Endothelial cell of umbilical vein (primary cell): ENCODE measurements at regions not wholly inside any gene's neighbourhood (a gene's known extent, or its start where the extent isn't known, plus 50 kb on each side); places are given as distances from the start of the nearest gene placed in this dataset.

Source experiments
- BruUV-seq: library from RNA; stranded (reverse); fragments of 400-500 nt; replicated peaks from 2 replicates; lab custom pipeline; 2021; lab: Mats Ljungman, UMichigan
- CTCF ChIA-PET: fragments of 300-600, 350-600 bp; sonication (Branson Sonifier 250); formaldehyde crosslinking; loops from one replicate; lab custom pipeline; 2021; ENCODE audit warnings: antibody characterized with exemption, inconsistent platforms; lab: Charles Lee
- POLR2A ChIA-PET: fragments of 300-600, 350-600 bp; sonication (Branson Sonifier 250); formaldehyde crosslinking; loops from one replicate; lab custom pipeline; 2021; ENCODE audit warnings: antibody characterized with exemption, inconsistent platforms; lab: Charles Lee
- DNase-seq: peaks from one replicate; pipeline ENCODE4 v3.0.0-alpha.2; 2011; ENCODE audit warnings: low read depth, low spot score
- FAIRE-seq: peaks from 2 replicates; lab custom pipeline; 2011; peaks lifted over from hg19 to GRCh38; lab: Jason Lieb, UNC
- H2AFZ ChIP-seq: 2 replicates; pipeline ENCODE4 v1.6.0; 2012; ENCODE audit warnings: low read depth, low read length, control low read depth, inconsistent platforms
- H3K27ac ChIP-seq: 2 replicates; pipeline ENCODE4 v1.5.1; 2011; ENCODE audit warnings: low read depth, mild to moderate bottlenecking, control low read depth, low read length, moderate library complexity; ENCODE audit not compliant: insufficient read depth
- H3K27me3 ChIP-seq, 2 experiments: 2 replicates each; pipeline versions ENCODE4 v1.6.0 to v1.6.1; 2011; ENCODE audit warnings: low read length in 2 of 2, mixed read lengths in 1 of 2; ENCODE audit not compliant: control insufficient read depth in 2 of 2, insufficient read depth in 2 of 2
- H3K36me3 ChIP-seq, 2 experiments: 2 replicates in 1 of 2; 3 replicates in 1 of 2; pipeline ENCODE4 v1.5.1; 2011; ENCODE audit warnings: low read length in 2 of 2, mild to moderate bottlenecking in 1 of 2, moderate library complexity in 1 of 2; ENCODE audit not compliant: control insufficient read depth in 2 of 2, insufficient read depth in 2 of 2; ENCODE audit errors: extremely low read depth in 1 of 2
- H3K4me1 ChIP-seq: 3 replicates; pipeline ENCODE4 v1.5.1; 2011; ENCODE audit warnings: mild to moderate bottlenecking, low read length; ENCODE audit not compliant: control insufficient read depth, insufficient read depth; ENCODE audit errors: extremely low read depth
- H3K4me2 ChIP-seq: 2 replicates; pipeline ENCODE4 v1.6.1; 2011; ENCODE audit warnings: low read length, control low read depth, mixed read lengths; ENCODE audit not compliant: insufficient read depth
- H3K4me3 ChIP-seq, 3 experiments: fragments of 200-600 bp in 1 of 3; sonication (generic), shearing (Covaris generic) in 1 of 3; replicated peaks in 1 of 3; 2 replicates each; pipeline ENCODE4 v1.5.1; 2011 to 2016; ENCODE audit warnings: control low read depth in 3 of 3, low read length in 3 of 3, mild to moderate bottlenecking in 2 of 3, inconsistent platforms in 1 of 3, low read depth in 1 of 3, moderate library complexity in 1 of 3; ENCODE audit not compliant: insufficient read depth in 1 of 3
- H3K79me2 ChIP-seq: 2 replicates; pipeline ENCODE4 v1.6.0; 2012; ENCODE audit warnings: low read length, inconsistent platforms; ENCODE audit not compliant: control insufficient read depth, insufficient read depth
- H3K9ac ChIP-seq: replicated peaks from 2 replicates; pipeline ENCODE3; 2011; ENCODE audit warnings: low read length, control low read depth; ENCODE audit not compliant: insufficient read depth; ENCODE audit errors: extremely low read depth
- H3K9me1 ChIP-seq: replicated peaks from 3 replicates; pipeline ENCODE4 v1.6.0; 2011; ENCODE audit warnings: mild to moderate bottlenecking, low read length; ENCODE audit not compliant: control insufficient read depth, insufficient read depth; ENCODE audit errors: extremely low read depth
- H3K9me3 ChIP-seq: replicated peaks from 2 replicates; pipeline ENCODE4 v1.5.1; 2012; ENCODE audit warnings: low read length, inconsistent platforms; ENCODE audit not compliant: control insufficient read depth, insufficient read depth
- H4K20me1 ChIP-seq: replicated peaks from 2 replicates; pipeline ENCODE3; 2011; ENCODE audit warnings: mild to moderate bottlenecking, low read length; ENCODE audit not compliant: control insufficient read depth, insufficient read depth; ENCODE audit errors: extremely low read depth
- EZH2 ChIP-seq: IDR thresholded peaks from 2 replicates; pipeline ENCODE4 v1.6.1; 2012; ENCODE audit warnings: borderline replicate concordance, low read depth, mild to moderate bottlenecking, moderate library complexity, low read length, inconsistent platforms; ENCODE audit not compliant: severe bottlenecking
- FOS ChIP-seq: IDR thresholded peaks from 2 replicates; pipeline ENCODE4 v1.6.1; 2011; ENCODE audit warnings: mild to moderate bottlenecking, low read length, moderate library complexity, borderline replicate concordance; ENCODE audit not compliant: insufficient read depth
- GATA2 ChIP-seq: IDR thresholded peaks from 2 replicates; pipeline ENCODE4 v1.7.0; 2011; ENCODE audit warnings: low read depth, mild to moderate bottlenecking, moderate library complexity, mixed read lengths, low read length; ENCODE audit not compliant: insufficient read length, insufficient read depth
- JUN ChIP-seq: IDR thresholded peaks from 2 replicates; pipeline ENCODE4 v1.6.1; 2011; ENCODE audit warnings: borderline replicate concordance, low read depth; ENCODE audit not compliant: insufficient read length, insufficient read depth
- MAX ChIP-seq: IDR thresholded peaks from 2 replicates; pipeline ENCODE4 v1.6.1; 2011; ENCODE audit not compliant: insufficient read depth, insufficient read length
- MYC ChIP-seq: IDR thresholded peaks from one replicate; pipeline ENCODE4 v1.6.1; 2011; ENCODE audit warnings: mild to moderate bottlenecking, low read depth, low read length
- POLR2A ChIP-seq: IDR thresholded peaks from 2 replicates; pipeline ENCODE4 v1.6.1; 2012; ENCODE audit warnings: low read depth, mild to moderate bottlenecking, control low read depth, low read length
- POLR2AphosphoS5 ChIP-seq: IDR thresholded peaks from 2 replicates; pipeline ENCODE4 v1.6.1; 2012; ENCODE audit warnings: low read depth, mild to moderate bottlenecking, control low read depth, low read length, moderate library complexity; ENCODE audit not compliant: insufficient read depth
- dilution Hi-C: fragments of 300-500 bp; cut with MboI; formaldehyde crosslinking; loops from one replicate; pipeline ENCODE4 v1.15.0; 2019; ENCODE audit warnings: low sequenced_read_pairs; ENCODE audit not compliant: extremely low pct_ligation_motif_present
- intact Hi-C: fragments of 100-400 bp; cut with micrococcal nuclease; formaldehyde crosslinking; loops from one replicate; pipeline ENCODE4 v1.10.0; 2022
- TF ChIP-seq, protein P1 (sequence below), 2 donors: IDR thresholded peaks; 1 replicate in 1 of 2; 2 replicates in 1 of 2; pipeline ENCODE4 v1.5.1; 2011; ENCODE audit warnings: low read length in 2 of 2, mild to moderate bottlenecking in 2 of 2, moderate library complexity in 2 of 2, control low read depth in 1 of 2, inconsistent platforms in 1 of 2, low read depth in 1 of 2; ENCODE audit not compliant: insufficient read depth in 1 of 2; ENCODE audit errors: extremely low read depth in 1 of 2

- Histone ChIP-seq H3K9ac (no peak overlapping the region), H3K9me1 (no peaks in the 10 kb centered on the region), H2AFZ (no peak overlapping the region), H3K79me2 (no peaks in the 10 kb centered on the region), H3K4me1 (no peaks in the 10 kb centered on the region), H4K20me1 (no peaks in the 10 kb centered on the region), H3K36me3 (no peaks in the 10 kb centered on the region), H3K27me3 (no peaks in the 10 kb centered on the region), H3K4me2 (no peak overlapping the region), H3K9me3 (no peaks in the 10 kb centered on the region), H3K27ac (no peak overlapping the region), H3K4me3 (no peak overlapping the region)
- no peak for DNase-seq
- ChIA-PET CTCF (interaction anchor here (0.6 to 0.9 kb wide), 2 partner anchors 21 to 73 kb away, joined by 3 to 4 read pairs; no protein-coding TSS in a partner anchor), POLR2A (no interaction called here)
- TF ChIP-seq GATA2 (no peak), POLR2AphosphoS5 (no peak), JUN (no peak), MYC (no peak), EZH2 (no peak), POLR2A (no peak), FOS (no peak)
- no peak for FAIRE-seq
- intact Hi-C loops (no loop called here), dilution Hi-C loops (no loop called here)
- BruUV-seq = no TSS peak
These were observed 297.0 kb downstream of the MAP2K6 start for GRCh38 chr17:69711541-69711940.

- H3K79me2 ChIP-seq = no peaks in the 10 kb centered on the region
- no TSS peak for BruUV-seq
- TF ChIP-seq POLR2A = no peak
- no peak for TF ChIP-seq MAX
- TF ChIP-seq POLR2AphosphoS5 = no peak
- no peak for TF ChIP-seq MYC
- no peak for TF ChIP-seq FOS
- TF ChIP-seq, protein P1, sequence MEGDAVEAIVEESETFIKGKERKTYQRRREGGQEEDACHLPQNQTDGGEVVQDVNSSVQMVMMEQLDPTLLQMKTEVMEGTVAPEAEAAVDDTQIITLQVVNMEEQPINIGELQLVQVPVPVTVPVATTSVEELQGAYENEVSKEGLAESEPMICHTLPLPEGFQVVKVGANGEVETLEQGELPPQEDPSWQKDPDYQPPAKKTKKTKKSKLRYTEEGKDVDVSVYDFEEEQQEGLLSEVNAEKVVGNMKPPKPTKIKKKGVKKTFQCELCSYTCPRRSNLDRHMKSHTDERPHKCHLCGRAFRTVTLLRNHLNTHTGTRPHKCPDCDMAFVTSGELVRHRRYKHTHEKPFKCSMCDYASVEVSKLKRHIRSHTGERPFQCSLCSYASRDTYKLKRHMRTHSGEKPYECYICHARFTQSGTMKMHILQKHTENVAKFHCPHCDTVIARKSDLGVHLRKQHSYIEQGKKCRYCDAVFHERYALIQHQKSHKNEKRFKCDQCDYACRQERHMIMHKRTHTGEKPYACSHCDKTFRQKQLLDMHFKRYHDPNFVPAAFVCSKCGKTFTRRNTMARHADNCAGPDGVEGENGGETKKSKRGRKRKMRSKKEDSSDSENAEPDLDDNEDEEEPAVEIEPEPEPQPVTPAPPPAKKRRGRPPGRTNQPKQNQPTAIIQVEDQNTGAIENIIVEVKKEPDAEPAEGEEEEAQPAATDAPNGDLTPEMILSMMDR (IDR thresholded peaks at IDR 0.05; ENCODE audit: extremely low read depth in 1 of 2, insufficient read depth in 1 of 2, low read depth in 1 of 2, low read length in 2 of 2) = no peak
- no peak overlapping the region for H3K9ac ChIP-seq
- no peak for FAIRE-seq
- ChIA-PET POLR2A (no interaction called here), CTCF (interaction anchor here (0.9 to 1.5 kb wide), 2 partner anchors 10 to 75 kb away, joined by 3 to 4 read pairs; no protein-coding TSS in a partner anchor)
- H4K20me1 ChIP-seq = no peaks in the 10 kb centered on the region
- H3K4me1 ChIP-seq = no peaks in the 10 kb centered on the region
- intact Hi-C loops (no loop called here), dilution Hi-C loops (no loop called here)
- no peak overlapping the region for H3K27ac ChIP-seq
- no peaks in the 10 kb centered on the region for H3K27me3 ChIP-seq
- no peak overlapping the region for H2AFZ ChIP-seq
- no peaks in the 10 kb centered on the region for H3K36me3 ChIP-seq
- no peak overlapping the region for H3K4me3 ChIP-seq
- H3K4me2 ChIP-seq = no peak overlapping the region
- H3K9me3 ChIP-seq = no peaks in the 10 kb centered on the region
- DNase-seq = no peak
- no peaks in the 10 kb centered on the region for H3K9me1 ChIP-seq
These were observed 298.4 kb downstream of the MAP2K6 start for GRCh38 chr17:69712801-69713311.
